HG02852 (cell line): ENCODE measurements at regions not wholly inside any gene's neighbourhood (a gene's known extent, or its start where the extent isn't known, plus 50 kb on each side); places are given as distances from the start of the nearest gene placed in this dataset.

ENCODE experiments used
- ATAC-seq: cut with Tn5 transposase; IDR thresholded peaks from one replicate; pipeline ENCODE4 v1.9.1; 2021; ENCODE audit warnings: mild to moderate bottlenecking, moderate library complexity; ENCODE audit not compliant: unreplicated experiment

- no peak for ATAC-seq
These were observed 58.8 kb upstream of the NUDT4 start for GRCh38 chr12:93318720-93319522.

GRCh38 chr12:93319523-93320050 is 58.1 kb upstream of the NUDT4 start:
- no peak for ATAC-seq

GRCh38 chr12:93322784-93323183 is 54.9 kb upstream of the NUDT4 start:
- ATAC-seq = no peak

- no peak for ATAC-seq
These were observed 53.9 kb upstream of the NUDT4 start for GRCh38 chr12:93323625-93324329.

GRCh38 chr12:93325855-93326254 is 51.9 kb upstream of the NUDT4 start:
- no peak for ATAC-seq
